OCI-LY7 (cell line): ENCODE measurements at regions not wholly inside any gene's neighbourhood (a gene's known extent, or its start where the extent isn't known, plus 50 kb on each side); places are given as distances from the start of the nearest gene placed in this dataset.

Experiments
- EZH2phosphoT487 ChIP-seq: fragments of 200-600 bp; sonication (generic); IDR thresholded peaks from 2 replicates; pipeline ENCODE4 v1.6.1; 2018; ENCODE audit warnings: low read depth, borderline replicate concordance, mild to moderate bottlenecking, mixed run types, antibody characterized with exemption, low read length, moderate library complexity, mixed read lengths
- TF ChIP-seq, protein P1 (sequence below): fragments of 200-600 bp; sonication (generic); conservative IDR thresholded peaks from 2 replicates; pipeline ENCODE4 v1.5.1; 2014; ENCODE audit warnings: mild to moderate bottlenecking, antibody characterized with exemption, low read length, moderate library complexity, mixed read lengths

DNA sequence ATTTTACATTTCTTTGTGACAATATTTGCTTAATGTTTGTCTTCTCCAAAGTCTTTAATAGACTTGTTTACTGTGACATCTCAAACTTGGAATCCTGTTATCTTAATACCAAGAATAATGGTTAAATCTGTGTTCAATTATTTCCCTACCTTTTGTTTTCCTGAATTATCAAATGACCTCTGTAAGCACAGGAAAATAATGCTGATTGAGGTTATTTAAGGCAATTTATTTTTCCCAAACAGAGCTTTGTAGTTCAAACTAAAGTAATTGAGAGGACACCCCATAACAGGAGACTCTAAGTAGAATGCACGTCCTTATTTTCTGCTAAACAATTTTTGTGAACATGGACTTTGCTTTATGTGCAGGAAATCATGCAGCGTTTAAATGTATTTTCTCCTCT, 195.0 kb downstream of the BTBD3 start:
- TF ChIP-seq, protein P1, sequence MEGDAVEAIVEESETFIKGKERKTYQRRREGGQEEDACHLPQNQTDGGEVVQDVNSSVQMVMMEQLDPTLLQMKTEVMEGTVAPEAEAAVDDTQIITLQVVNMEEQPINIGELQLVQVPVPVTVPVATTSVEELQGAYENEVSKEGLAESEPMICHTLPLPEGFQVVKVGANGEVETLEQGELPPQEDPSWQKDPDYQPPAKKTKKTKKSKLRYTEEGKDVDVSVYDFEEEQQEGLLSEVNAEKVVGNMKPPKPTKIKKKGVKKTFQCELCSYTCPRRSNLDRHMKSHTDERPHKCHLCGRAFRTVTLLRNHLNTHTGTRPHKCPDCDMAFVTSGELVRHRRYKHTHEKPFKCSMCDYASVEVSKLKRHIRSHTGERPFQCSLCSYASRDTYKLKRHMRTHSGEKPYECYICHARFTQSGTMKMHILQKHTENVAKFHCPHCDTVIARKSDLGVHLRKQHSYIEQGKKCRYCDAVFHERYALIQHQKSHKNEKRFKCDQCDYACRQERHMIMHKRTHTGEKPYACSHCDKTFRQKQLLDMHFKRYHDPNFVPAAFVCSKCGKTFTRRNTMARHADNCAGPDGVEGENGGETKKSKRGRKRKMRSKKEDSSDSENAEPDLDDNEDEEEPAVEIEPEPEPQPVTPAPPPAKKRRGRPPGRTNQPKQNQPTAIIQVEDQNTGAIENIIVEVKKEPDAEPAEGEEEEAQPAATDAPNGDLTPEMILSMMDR: no peak
- TF ChIP-seq EZH2phosphoT487: no peak
